Left lung (tissue), 4 donors: ENCODE measurements at regions not wholly inside any gene's neighbourhood (a gene's known extent, or its start where the extent isn't known, plus 50 kb on each side); places are given as distances from the start of the nearest gene placed in this dataset.
"Not testable (repeated sequence)": the region's sequence is repeated elsewhere in the genome, so short reads cannot be mapped to it uniquely, and the experiment has no call there.

Experiments
- ATAC-seq: fragments of 200-7000 bp; cut with Tn5 transposase; one replicate; pipeline ENCODE4 v1.9.1; 2020; ENCODE audit warnings: moderate library complexity
- DNase-seq, 4 donors: peaks; one replicate each; pipeline ENCODE4 v3.0.0-alpha.2; 2013 to 2020
- H3K27ac ChIP-seq, 2 donors: fragments of 200-600 bp; sonication (generic) in 1 of 2; one replicate each; pipeline versions ENCODE4 v1.5.0 to v1.8.0; 2020 to 2021
- H3K27me3 ChIP-seq, 2 donors: fragments of 200-600 bp; sonication (generic) in 1 of 2; one replicate each; pipeline versions ENCODE4 v1.5.0 to v1.8.0; 2020 to 2021
- H3K36me3 ChIP-seq, 2 donors: fragments of 200-600 bp; sonication (generic) in 1 of 2; one replicate each; pipeline versions ENCODE4 v1.5.0 to v1.8.0; 2020 to 2021
- H3K4me1 ChIP-seq, 2 donors: fragments of 200-600 bp; one replicate each; pipeline ENCODE4 v1.8.0; 2021
- H3K4me3 ChIP-seq, 2 donors: fragments of 200-600 bp; sonication (generic) in 1 of 2; one replicate each; pipeline versions ENCODE4 v1.5.0 to v1.8.0; 2020 to 2021; ENCODE audit warnings: mild to moderate bottlenecking in 1 of 2
- H3K9me3 ChIP-seq, 2 donors: fragments of 200-600 bp; sonication (generic) in 1 of 2; one replicate each; pipeline versions ENCODE4 v1.5.0 to v1.8.0; 2020 to 2021
- CTCF ChIP-seq, 2 donors: fragments of 200-600 bp; sonication (generic) in 1 of 2; IDR thresholded peaks; one replicate each; pipeline versions ENCODE4 v1.5.0 to v1.8.0; 2021; ENCODE audit warnings: antibody characterized with exemption in 2 of 2
- intact Hi-C, 2 donors: fragments of 100-400 bp; cut with DNase I; formaldehyde crosslinking; loops; one replicate each; pipeline versions ENCODE4 v1.11.2 to v1.14.2; 2022
- donor health status: DM: no; HTN: yes; CAD: no.
- donor health status: DM: no; HTN: no; CAD: no.

GRCh38 chr16:88268186-88268970 is 114.4 kb upstream of the ZNF469 start:
- intact Hi-C loops, H3K4me3 ChIP-seq, DNase-seq, H3K27ac ChIP-seq, ATAC-seq, H3K9me3 ChIP-seq, H3K4me1 ChIP-seq, H3K36me3 ChIP-seq: not testable (repeated sequence)
- H3K27me3 ChIP-seq, result peaks cover 0 to 28% of the 10 kb centered on the region in 2 donors

DNA sequence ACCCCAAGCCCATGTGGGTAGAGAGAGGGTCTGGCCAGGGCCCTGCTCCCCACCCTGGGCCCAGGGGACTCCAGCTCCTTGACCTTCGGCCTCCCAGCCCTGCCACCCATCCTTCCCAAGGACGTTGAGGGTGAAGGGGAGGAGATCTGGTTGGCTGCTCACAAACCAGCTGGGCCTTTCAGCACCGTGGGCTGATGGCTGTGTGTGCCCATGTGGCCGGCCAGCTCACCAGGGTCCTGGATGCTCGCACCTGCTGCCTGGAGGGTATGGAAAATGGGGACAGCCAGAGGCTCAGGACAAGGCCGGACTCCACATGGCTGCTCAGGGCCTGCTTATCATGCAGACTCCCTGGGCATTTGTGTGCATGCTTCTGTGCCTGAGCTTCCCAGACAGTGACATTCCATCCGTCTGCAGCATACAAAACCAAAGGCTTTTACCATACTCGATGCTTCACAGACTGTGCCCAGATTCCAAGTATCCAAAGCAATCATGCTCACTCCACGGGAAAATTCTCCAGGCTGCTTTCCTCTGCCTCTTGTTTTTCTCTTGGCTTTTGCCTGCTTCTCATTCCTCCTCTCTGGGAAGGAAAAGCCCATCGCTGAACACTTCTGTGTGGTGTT is 112.5 kb upstream of the ZNF469 start:
- H3K36me3 ChIP-seq, ATAC-seq, H3K4me3 ChIP-seq, DNase-seq, H3K4me1 ChIP-seq, H3K9me3 ChIP-seq, intact Hi-C loops, H3K27ac ChIP-seq: not testable (repeated sequence)
- peaks cover 0 to 26% of the 10 kb centered on the region in 2 donors for H3K27me3 ChIP-seq

GRCh38 chr16:88271296-88271695 is 111.5 kb upstream of the ZNF469 start:
- H3K4me1 ChIP-seq, intact Hi-C loops, H3K36me3 ChIP-seq, ATAC-seq, H3K27ac ChIP-seq, DNase-seq, H3K4me3 ChIP-seq, H3K9me3 ChIP-seq: not testable (repeated sequence)
- H3K27me3 ChIP-seq, result peaks cover 0 to 17% of the 10 kb centered on the region in 2 donors

GRCh38 chr16:88271776-88272175 is 111.0 kb upstream of the ZNF469 start:
- ATAC-seq, H3K4me1 ChIP-seq, H3K9me3 ChIP-seq: not testable (repeated sequence)

GRCh38 chr16:88272437-88272836 is 110.3 kb upstream of the ZNF469 start:
- H3K9me3 ChIP-seq, H3K36me3 ChIP-seq, DNase-seq, H3K4me3 ChIP-seq, H3K27ac ChIP-seq, intact Hi-C loops, H3K4me1 ChIP-seq, ATAC-seq: not testable (repeated sequence)
- peaks cover 0 to 17% of the 10 kb centered on the region in 2 donors for H3K27me3 ChIP-seq

More at GRCh38 chr16:88271776-88272175, 111.0 kb upstream of the ZNF469 start:
- H3K4me3 ChIP-seq, H3K36me3 ChIP-seq, H3K27ac ChIP-seq, DNase-seq, intact Hi-C loops: not testable (repeated sequence)
- peaks cover 0 to 17% of the 10 kb centered on the region in 2 donors for H3K27me3 ChIP-seq

- H3K4me1 ChIP-seq, H3K4me3 ChIP-seq, intact Hi-C loops, DNase-seq, H3K9me3 ChIP-seq, H3K36me3 ChIP-seq: not testable (repeated sequence)
- Histone ChIP-seq H3K27me3 (peaks cover 0 to 17% of the 10 kb centered on the region in 2 donors), H3K27ac (peak overlapping the region in 1 of 2 donors; percentile 69)
- peak; percentile 67 for ATAC-seq
Measured at GRCh38 chr16:88274126-88274750, 108.5 kb upstream of the ZNF469 start.

DNA sequence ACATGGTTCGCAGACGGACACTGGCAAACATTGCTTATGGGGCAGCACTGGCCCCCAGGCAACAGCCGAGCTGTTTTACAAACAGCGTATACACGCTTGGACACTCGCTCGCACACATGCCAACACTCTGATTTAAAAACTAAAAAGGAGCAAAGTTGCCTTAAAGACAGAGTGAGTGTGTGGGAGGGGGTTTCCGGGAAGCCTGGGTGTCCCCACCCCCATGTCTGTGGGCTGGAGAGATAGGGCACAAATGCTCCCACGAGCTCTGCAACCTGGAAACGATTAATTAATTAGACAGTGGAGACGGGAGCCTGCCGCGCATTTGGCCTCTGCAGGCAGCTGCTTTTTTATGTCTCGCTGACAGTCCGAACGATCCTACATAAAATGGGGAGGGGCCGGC is 107.9 kb upstream of the ZNF469 start:
- Histone ChIP-seq H3K27ac (peak overlapping the region in 1 of 2 donors; percentile 69), H3K9me3 (peaks cover 0 to 2% of the 10 kb centered on the region in 2 donors), H3K27me3 (peaks cover 0 to 17% of the 10 kb centered on the region in 2 donors), H3K4me1 (no peaks in the 10 kb centered on the region), H3K4me3 (no peak overlapping the region), H3K36me3 (no peaks in the 10 kb centered on the region)
- no peak for TF ChIP-seq CTCF (IDR thresholded peaks at IDR 0.05)
- ATAC-seq, result peak; percentile 35
- no peak for DNase-seq
- intact Hi-C loops, result no loop called here

DNA sequence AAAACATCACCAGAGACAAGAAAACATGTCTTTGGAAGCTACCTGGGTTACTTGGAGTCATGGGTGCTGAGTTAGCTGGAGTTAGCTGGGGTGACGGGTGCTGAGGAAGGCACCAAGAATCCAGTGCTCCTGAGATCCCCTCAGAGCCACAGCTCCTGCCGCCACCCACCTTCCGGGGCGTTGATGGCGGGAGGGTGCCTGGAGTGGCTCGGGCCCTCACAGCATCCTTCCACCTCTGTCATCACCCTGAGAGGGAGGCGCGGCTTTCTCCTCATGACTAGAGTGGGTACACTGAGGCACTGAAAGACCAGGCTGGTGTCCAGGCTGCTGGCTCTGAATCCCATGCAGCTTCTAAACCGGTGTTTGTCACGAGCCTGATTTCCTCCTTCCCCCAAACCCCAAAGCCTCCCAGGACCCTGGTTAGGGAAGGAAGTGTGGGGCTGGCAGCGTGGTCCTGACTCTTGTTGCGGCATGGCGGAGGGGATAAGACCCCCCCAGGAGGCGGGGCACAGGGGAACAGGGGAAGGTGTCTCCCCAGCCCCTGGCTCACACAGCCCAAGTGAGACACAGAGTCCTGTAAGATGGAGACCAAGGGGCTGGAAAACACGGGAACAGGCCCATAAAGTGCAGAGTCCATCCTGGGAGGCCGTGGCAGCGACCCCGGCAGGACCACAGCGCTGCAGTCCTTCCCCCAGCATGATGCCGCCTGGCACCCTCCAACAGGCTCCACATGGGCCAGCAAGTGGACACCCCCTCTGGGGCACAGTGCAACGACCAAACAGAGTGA is 107.2 kb upstream of the ZNF469 start:
- not testable (repeated sequence) for H3K27ac ChIP-seq, ATAC-seq

DNA sequence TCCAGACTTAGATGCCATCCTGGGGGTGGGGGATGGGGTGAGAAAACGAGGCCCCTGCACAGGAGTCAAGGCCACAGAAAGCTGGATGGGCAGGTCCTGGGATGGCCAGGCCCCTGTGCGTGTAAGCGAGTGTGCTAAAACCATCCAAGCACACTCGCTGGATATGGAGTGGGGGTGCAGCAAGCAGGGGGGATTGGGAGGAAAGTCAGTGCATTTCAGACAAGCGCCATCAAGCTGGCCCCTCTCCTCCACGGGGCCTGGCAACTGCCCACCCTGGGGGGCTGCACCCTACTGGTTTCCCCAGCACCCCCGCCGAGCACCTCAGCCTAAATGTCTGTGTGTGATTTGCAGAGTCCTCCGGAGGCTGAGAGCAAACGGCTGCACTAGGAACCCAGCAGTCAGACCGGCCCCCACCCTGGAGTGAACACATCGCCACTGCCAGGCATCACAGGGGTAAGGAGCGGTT is 106.6 kb upstream of the ZNF469 start:
- H3K4me1 ChIP-seq, intact Hi-C loops, H3K27me3 ChIP-seq, H3K36me3 ChIP-seq, ATAC-seq, H3K27ac ChIP-seq, DNase-seq, H3K4me3 ChIP-seq, H3K9me3 ChIP-seq: not testable (repeated sequence)

More for the DNA sequence above, 107.2 kb upstream of the ZNF469 start:
- H3K36me3 ChIP-seq, intact Hi-C loops, H3K27me3 ChIP-seq, H3K9me3 ChIP-seq, H3K4me3 ChIP-seq, H3K4me1 ChIP-seq, DNase-seq: not testable (repeated sequence)
